Endodermal cell (in vitro differentiated cells): ENCODE measurements at regions not wholly inside any gene's neighbourhood (a gene's known extent, or its start where the extent isn't known, plus 50 kb on each side); places are given as distances from the start of the nearest gene placed in this dataset.
A peak's percentile ranks its signal among the peaks of the same experiment; 100 is the strongest.
"Not testable (repeated sequence)": the region's sequence is repeated elsewhere in the genome, so short reads cannot be mapped to it uniquely, and the experiment has no call there.

Experiments used
- DNase-seq: peaks from one replicate; pipeline ENCODE4 v3.0.0-alpha.2; 2017
- H3K27ac ChIP-seq: 2 replicates; pipeline ENCODE4 v1.5.1; 2013; ENCODE audit warnings: mild to moderate bottlenecking, low read depth, low read length, moderate library complexity
- H3K27me3 ChIP-seq: 2 replicates; pipeline ENCODE4 v1.6.1; 2013; ENCODE audit warnings: mild to moderate bottlenecking, low read length, moderate library complexity; ENCODE audit not compliant: insufficient read depth, control insufficient read depth, poor library complexity, severe bottlenecking
- H3K36me3 ChIP-seq: 2 replicates; pipeline ENCODE4 v1.7.0; 2013; ENCODE audit warnings: mild to moderate bottlenecking, low read length, moderate library complexity; ENCODE audit not compliant: control insufficient read depth, insufficient read depth
- H3K4me1 ChIP-seq: one replicate; pipeline ENCODE4 v1.7.0; 2013; ENCODE audit warnings: low read length; ENCODE audit not compliant: control insufficient read depth, insufficient read depth
- H3K4me3 ChIP-seq: 2 replicates; pipeline ENCODE4 v1.5.1; 2013; ENCODE audit warnings: mild to moderate bottlenecking, low read length, moderate library complexity
- H3K9ac ChIP-seq: 2 replicates; pipeline ENCODE4 v1.6.1; 2013; ENCODE audit warnings: mild to moderate bottlenecking, low read length, moderate library complexity; ENCODE audit not compliant: poor library complexity, severe bottlenecking; ENCODE audit errors: extremely low read depth
- H3K9me3 ChIP-seq: 2 replicates; pipeline ENCODE4 v1.6.1; 2013; ENCODE audit warnings: mild to moderate bottlenecking, low read length, moderate library complexity; ENCODE audit not compliant: control insufficient read depth
- H3K27ac Mint-ChIP-seq: 2 replicates; pipeline ENCODE4 v1.8.0; 2020; ENCODE audit warnings: mixed read lengths
- H3K27me3 Mint-ChIP-seq: 2 replicates; pipeline ENCODE4 v1.8.0; 2021; ENCODE audit warnings: mild to moderate bottlenecking, mixed read lengths; ENCODE audit not compliant: insufficient read depth
- H3K36me3 Mint-ChIP-seq: 2 replicates; pipeline ENCODE4 v1.8.0; 2020; ENCODE audit warnings: low read depth, mixed read lengths
- H3K4me1 Mint-ChIP-seq: 2 replicates; pipeline ENCODE4 v1.8.0; 2020; ENCODE audit warnings: mixed read lengths
- H3K4me3 Mint-ChIP-seq: 2 replicates; pipeline ENCODE4 v1.8.0; 2020; ENCODE audit warnings: mild to moderate bottlenecking, moderate library complexity, mixed read lengths
- H3K9me3 Mint-ChIP-seq: 2 replicates; pipeline ENCODE4 v1.8.0; 2020; ENCODE audit warnings: mild to moderate bottlenecking, mixed read lengths
- WGBS, 2 experiments: methylation state at CpG; one replicate each; pipeline versions ENCODE4 v1.1.5 to v1.1.7; 2013; ENCODE audit warnings: missing lambda C conversion rate in 2 of 2, mixed read lengths in 1 of 2; ENCODE audit not compliant: insufficient coverage in 1 of 2, insufficient read length in 1 of 2; 5-methylcytosine and 5-hydroxymethylcytosine counted together
- TF ChIP-seq, protein P1 (sequence below): fragments of 200-600 bp; sonication (generic); conservative IDR thresholded peaks from 2 replicates; pipeline ENCODE4 v1.5.0; 2021; ENCODE audit warnings: antibody characterized with exemption, mild to moderate bottlenecking

DNA sequence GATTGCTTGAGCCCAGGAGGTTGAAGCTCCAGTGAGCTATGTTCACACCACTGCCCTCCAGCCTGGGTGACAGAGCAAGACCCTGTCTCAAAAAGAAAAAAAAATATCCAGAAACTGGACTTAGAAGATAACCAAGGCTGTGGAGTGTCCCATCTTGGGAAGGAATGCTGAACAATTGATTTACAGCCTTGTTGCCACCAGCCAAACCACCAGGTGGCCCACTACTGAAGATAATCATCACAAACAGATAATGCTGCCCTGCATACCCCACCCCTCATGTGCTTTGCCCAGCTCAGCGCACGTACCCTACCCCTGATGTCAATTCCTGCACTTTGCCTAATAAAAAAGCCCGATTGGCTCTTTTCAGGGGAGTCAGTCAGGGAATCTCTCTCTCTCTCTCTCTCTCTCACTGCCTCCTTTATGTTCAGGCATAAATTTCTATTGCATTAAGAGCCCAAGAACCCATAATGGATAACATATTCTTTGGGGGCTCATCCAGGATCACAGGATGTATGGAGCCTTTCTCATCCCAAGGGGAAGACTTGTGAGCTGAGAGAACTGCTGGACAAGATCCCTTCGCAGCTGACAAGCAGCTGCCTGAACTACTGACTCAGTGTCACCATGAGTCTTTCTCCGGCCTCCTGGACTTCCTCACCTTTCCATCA, 166.4 kb downstream of the CD24 start:
- H3K27me3 ChIP-seq = no peaks in the 10 kb centered on the region
- no peaks in the 10 kb centered on the region for H3K36me3 ChIP-seq
- H3K4me1 ChIP-seq = peaks cover 2% of the 10 kb centered on the region
- WGBS, 2 experiments = 91 to 95% methylated on average over 4 to 5 of the region's 5 CpGs
- Mint-ChIP-seq H3K27ac (no peak overlapping the region), H3K27me3 (no peaks in the 10 kb centered on the region), H3K4me1 (peaks cover 8% of the 10 kb centered on the region), H3K4me3 (no peak overlapping the region), H3K36me3 (peaks cover 8% of the 10 kb centered on the region), H3K9me3 (peaks cover 79% of the 10 kb centered on the region)
- DNase-seq = no peak
- H3K4me3 ChIP-seq = peak overlapping the region; percentile 24
- no peak overlapping the region for H3K27ac ChIP-seq
- H3K9me3 ChIP-seq = peaks cover 54% of the 10 kb centered on the region
- H3K9ac ChIP-seq = no peak overlapping the region
- TF ChIP-seq, protein P1, sequence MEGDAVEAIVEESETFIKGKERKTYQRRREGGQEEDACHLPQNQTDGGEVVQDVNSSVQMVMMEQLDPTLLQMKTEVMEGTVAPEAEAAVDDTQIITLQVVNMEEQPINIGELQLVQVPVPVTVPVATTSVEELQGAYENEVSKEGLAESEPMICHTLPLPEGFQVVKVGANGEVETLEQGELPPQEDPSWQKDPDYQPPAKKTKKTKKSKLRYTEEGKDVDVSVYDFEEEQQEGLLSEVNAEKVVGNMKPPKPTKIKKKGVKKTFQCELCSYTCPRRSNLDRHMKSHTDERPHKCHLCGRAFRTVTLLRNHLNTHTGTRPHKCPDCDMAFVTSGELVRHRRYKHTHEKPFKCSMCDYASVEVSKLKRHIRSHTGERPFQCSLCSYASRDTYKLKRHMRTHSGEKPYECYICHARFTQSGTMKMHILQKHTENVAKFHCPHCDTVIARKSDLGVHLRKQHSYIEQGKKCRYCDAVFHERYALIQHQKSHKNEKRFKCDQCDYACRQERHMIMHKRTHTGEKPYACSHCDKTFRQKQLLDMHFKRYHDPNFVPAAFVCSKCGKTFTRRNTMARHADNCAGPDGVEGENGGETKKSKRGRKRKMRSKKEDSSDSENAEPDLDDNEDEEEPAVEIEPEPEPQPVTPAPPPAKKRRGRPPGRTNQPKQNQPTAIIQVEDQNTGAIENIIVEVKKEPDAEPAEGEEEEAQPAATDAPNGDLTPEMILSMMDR = peak; percentile 27

DNA sequence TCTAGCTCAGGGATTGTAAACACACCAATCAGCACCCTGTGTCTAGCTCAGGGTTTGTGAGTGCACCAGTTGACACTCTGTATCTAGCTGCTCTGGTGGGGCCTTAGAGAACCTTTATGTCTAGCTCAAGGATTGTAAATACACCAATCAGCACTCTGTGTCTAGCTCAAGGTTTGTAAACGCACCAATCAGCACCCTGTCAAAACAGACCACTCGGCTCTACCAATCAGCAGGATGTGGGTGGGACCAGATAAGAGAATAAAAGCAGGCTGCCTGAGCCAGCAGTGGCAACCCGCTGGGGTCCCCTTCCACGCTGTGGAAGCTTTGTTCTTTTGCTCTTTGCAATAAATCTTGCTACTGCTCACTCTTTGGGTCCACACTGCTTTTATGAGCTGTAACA, 168.3 kb downstream of the CD24 start:
- H3K27me3 Mint-ChIP-seq, H3K27ac Mint-ChIP-seq, H3K4me3 Mint-ChIP-seq, H3K27ac ChIP-seq, H3K4me3 ChIP-seq, H3K36me3 ChIP-seq, H3K4me1 ChIP-seq, DNase-seq, H3K36me3 Mint-ChIP-seq, H3K27me3 ChIP-seq, H3K9ac ChIP-seq: not testable (repeated sequence)
- H3K4me1 Mint-ChIP-seq = peaks cover 12% of the 10 kb centered on the region
- H3K9me3 ChIP-seq = peaks cover 51% of the 10 kb centered on the region
- 93 to 100% methylated on average over 1 to 2 of the region's 4 CpGs for WGBS, 2 experiments
- peaks cover 62% of the 10 kb centered on the region for H3K9me3 Mint-ChIP-seq

DNA sequence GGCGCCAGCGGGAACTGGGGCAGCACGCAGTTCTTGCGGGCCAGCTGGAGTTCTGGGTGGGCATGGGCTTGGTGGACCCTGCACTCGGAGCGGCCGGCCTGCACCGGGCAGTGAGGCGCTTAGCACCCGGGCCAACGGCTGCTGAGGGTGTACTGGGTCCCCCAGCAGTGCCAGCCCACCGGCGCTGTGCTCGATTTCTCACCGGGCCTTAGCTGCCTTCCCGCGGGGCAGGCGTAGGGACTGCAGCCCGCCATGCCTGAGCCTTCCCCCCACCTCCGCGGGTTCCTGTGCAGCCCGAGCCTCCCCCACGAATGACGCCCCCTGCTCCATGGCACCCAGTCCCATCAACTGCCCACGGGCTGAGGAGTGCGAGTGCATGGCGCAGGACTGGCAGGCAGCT, 168.8 kb downstream of the CD24 start:
- TF ChIP-seq, protein P1 = no peak

More for the DNA sequence above, 168.8 kb downstream of the CD24 start:
- Mint-ChIP-seq H3K4me1 (peaks cover 16% of the 10 kb centered on the region), H3K36me3 (peaks cover 8% of the 10 kb centered on the region), H3K27ac (no peak overlapping the region), H3K27me3 (no peaks in the 10 kb centered on the region), H3K4me3 (no peak overlapping the region), H3K9me3 (peaks cover 57% of the 10 kb centered on the region)
- H3K27me3 ChIP-seq = no peaks in the 10 kb centered on the region
- 96 to 98% methylated on average over 19 to 27 of the region's 27 CpGs for WGBS, 2 experiments
- H3K36me3 ChIP-seq = no peaks in the 10 kb centered on the region
- no peak overlapping the region for H3K4me3 ChIP-seq
- H3K9me3 ChIP-seq = peaks cover 47% of the 10 kb centered on the region
- no peak overlapping the region for H3K27ac ChIP-seq
- peaks cover 2% of the 10 kb centered on the region for H3K4me1 ChIP-seq
- DNase-seq = no peak
- H3K9ac ChIP-seq = no peak overlapping the region
